Gastroesophageal sphincter (tissue), 4 donors: ENCODE measurements at regions not wholly inside any gene's neighbourhood (a gene's known extent, or its start where the extent isn't known, plus 50 kb on each side); places are given as distances from the start of the nearest gene placed in this dataset.
"Not testable (repeated sequence)": the region's sequence is repeated elsewhere in the genome, so short reads cannot be mapped to it uniquely, and the experiment has no call there.

Experiments used
- ATAC-seq: fragments of 150-250 bp; one replicate; pipeline ENCODE4 v1.9.1; 2016; ENCODE audit warnings: mild to moderate bottlenecking, moderate library complexity
- H3K27ac ChIP-seq, 4 donors: fragments of 200-600 bp; sonication (generic) in 3 of 4; 1 replicate in 3 of 4; 2 replicates in 1 of 4; pipeline ENCODE4 v1.5.1; 2016 to 2019
- H3K27me3 ChIP-seq: fragments of 200-600 bp; sonication (generic); one replicate; pipeline ENCODE4 v1.5.1; 2019
- H3K36me3 ChIP-seq, 2 donors: fragments of 200-600 bp; sonication (generic); one replicate each; pipeline ENCODE4 v1.5.1; 2019; ENCODE audit warnings: control low read depth in 1 of 2
- H3K4me1 ChIP-seq, 3 donors: fragments of 200-600 bp; sonication (generic); 1 replicate in 2 of 3; 2 replicates in 1 of 3; pipeline ENCODE4 v1.5.1; 2016 to 2019; ENCODE audit warnings: control low read depth in 2 of 3
- H3K4me3 ChIP-seq, 2 donors: fragments of 200-600 bp; sonication (generic); one replicate each; pipeline ENCODE4 v1.5.1; 2019; ENCODE audit warnings: mild to moderate bottlenecking in 1 of 2, moderate library complexity in 1 of 2
- H3K9me3 ChIP-seq, 3 donors: fragments of 200-600 bp; sonication (generic); one replicate each; pipeline ENCODE4 v1.5.1; 2017 to 2019; ENCODE audit warnings: control low read depth in 2 of 3
- EP300 ChIP-seq: sonication (generic); formaldehyde crosslinking; IDR thresholded peaks from one replicate; pipeline ENCODE4 v1.6.1; 2017; ENCODE audit warnings: antibody characterized with exemption, mild to moderate bottlenecking
- POLR2A ChIP-seq, 2 donors: fragments of 450-650 bp; IDR thresholded peaks; one replicate each; pipeline ENCODE4 v1.6.1; 2017; ENCODE audit warnings: antibody characterized with exemption in 2 of 2, mild to moderate bottlenecking in 2 of 2, moderate library complexity in 1 of 2
- POLR2AphosphoS5 ChIP-seq: sonication (generic); formaldehyde crosslinking; IDR thresholded peaks from one replicate; pipeline ENCODE4 v1.6.1; 2017; ENCODE audit warnings: antibody characterized with exemption
- WGBS, 2 donors: methylation state at CpG; one replicate each; pipeline ENCODE4 v1.1.5; 2018; ENCODE audit warnings: low coverage in 1 of 2; 5-methylcytosine and 5-hydroxymethylcytosine counted together
- TF ChIP-seq, protein P1 (sequence below), 4 experiments: fragments of 200-600 bp in 2 of 4; fragments of 450-650 bp in 2 of 4; sonication (generic) in 1 of 4; IDR thresholded peaks; one replicate each; pipeline ENCODE4 v1.5.1; 2017 to 2019; ENCODE audit warnings: antibody characterized with exemption in 4 of 4, mild to moderate bottlenecking in 2 of 4, moderate library complexity in 2 of 4

DNA sequence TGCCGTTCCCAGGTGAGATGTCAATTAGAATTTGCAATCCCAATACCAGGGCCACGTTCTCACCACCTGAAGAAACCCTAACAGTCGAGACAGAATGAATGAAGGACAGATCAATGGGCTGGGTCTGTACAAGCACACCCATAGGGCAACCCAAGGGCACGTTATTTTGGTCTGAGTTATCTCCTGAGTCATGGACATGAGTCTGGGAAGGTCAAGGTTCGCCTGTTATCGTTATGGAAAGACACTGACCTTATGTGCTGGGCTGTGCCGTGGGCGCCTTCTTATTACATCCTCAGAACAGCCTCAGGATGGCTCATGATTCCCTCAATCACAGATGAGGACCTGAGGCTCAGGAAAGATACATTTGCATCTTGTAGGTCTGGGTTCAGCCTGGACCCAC lies 175.0 kb upstream of the SULF2 start:
- no peaks in the 10 kb centered on the region for H3K9me3 ChIP-seq
- no peak overlapping the region for H3K4me3 ChIP-seq
- 93% methylated on average over 6 of the region's 8 CpGs; no CpG with 5 or more reads in 1 of the 2 donors for WGBS, 2 donors
- TF ChIP-seq POLR2A (IDR thresholded peaks at IDR 0.05): no peak
- TF ChIP-seq, protein P1, sequence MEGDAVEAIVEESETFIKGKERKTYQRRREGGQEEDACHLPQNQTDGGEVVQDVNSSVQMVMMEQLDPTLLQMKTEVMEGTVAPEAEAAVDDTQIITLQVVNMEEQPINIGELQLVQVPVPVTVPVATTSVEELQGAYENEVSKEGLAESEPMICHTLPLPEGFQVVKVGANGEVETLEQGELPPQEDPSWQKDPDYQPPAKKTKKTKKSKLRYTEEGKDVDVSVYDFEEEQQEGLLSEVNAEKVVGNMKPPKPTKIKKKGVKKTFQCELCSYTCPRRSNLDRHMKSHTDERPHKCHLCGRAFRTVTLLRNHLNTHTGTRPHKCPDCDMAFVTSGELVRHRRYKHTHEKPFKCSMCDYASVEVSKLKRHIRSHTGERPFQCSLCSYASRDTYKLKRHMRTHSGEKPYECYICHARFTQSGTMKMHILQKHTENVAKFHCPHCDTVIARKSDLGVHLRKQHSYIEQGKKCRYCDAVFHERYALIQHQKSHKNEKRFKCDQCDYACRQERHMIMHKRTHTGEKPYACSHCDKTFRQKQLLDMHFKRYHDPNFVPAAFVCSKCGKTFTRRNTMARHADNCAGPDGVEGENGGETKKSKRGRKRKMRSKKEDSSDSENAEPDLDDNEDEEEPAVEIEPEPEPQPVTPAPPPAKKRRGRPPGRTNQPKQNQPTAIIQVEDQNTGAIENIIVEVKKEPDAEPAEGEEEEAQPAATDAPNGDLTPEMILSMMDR (IDR thresholded peaks at IDR 0.05): no peak
- peaks cover 0 to 18% (median 4%) of the 10 kb centered on the region in 3 donors for H3K4me1 ChIP-seq
- no peak overlapping the region for H3K27ac ChIP-seq
- no peaks in the 10 kb centered on the region for H3K27me3 ChIP-seq
- H3K36me3 ChIP-seq: no peaks in the 10 kb centered on the region
- no peak for ATAC-seq

DNA sequence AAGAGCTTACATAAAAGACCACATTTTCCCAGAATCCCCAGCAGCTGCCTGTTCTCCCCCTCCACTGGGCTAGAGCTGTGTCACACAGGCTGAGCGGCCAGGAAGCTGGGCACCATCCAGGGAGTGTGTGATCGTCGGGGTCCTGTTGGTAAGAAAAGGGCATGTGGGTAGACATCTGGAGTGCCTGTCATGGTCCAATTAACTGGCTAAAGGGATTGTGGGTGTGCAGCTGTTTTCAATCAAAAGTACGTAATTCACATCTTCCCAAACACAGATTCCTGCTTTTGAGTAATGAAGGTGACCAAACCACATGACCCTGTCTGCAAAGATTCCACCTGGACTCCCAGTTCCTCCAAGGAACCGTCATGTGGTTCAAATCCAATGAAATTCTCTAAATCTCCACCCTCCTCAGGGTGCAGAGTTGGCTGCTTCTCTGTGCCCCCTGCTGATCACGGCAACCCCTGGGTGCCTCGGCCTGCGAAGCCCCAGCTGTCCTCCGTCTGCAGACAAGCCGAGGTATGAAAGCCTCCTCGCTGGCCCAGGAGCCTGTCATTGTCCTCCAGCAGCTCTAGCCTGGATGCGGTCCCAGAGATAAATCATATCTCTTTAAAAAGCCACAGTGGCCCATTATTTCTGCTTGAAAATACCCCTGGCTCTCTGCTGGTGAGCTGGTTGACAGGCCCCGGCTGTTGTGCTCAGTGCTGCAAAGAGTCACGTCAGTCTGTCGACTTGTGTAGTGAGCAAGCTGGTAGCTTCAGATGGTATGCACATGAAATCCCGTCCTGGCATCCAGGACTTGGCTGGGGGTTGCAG lies 172.9 kb upstream of the SULF2 start:
- not testable (repeated sequence) for H3K9me3 ChIP-seq, H3K27me3 ChIP-seq, ATAC-seq, H3K4me3 ChIP-seq, H3K36me3 ChIP-seq
- Histone ChIP-seq H3K27ac (peak overlapping the region in 2 of 4 donors; percentile 10 to 22), H3K4me1 (peaks cover 0 to 18% (median 4%) of the 10 kb centered on the region in 3 donors)
- WGBS, 2 donors: 31 to 51% methylated on average over 3 to 8 of the region's 16 CpGs

DNA sequence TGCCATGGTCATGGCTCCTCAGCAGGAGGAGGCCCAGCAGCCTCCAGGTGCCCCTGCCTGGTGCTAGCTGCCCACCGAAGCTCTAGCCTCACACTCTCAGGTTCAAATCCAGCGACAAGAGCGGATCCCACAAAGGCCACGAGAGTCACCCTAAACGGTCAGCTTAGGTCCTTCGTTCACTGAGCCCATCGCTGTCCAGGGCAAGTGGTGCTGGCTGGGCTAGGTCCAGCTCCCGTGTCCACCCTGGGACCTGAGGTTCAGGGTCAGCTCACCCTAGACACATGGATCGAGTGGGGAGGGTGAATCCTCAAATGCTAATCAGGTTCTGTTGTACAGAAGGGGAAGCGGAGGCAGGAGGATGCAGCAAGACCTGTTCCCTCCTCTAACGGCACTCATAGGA lies 171.9 kb upstream of the SULF2 start:
- no peak overlapping the region for H3K27ac ChIP-seq
- no peaks in the 10 kb centered on the region for H3K27me3 ChIP-seq
- ATAC-seq: no peak
- WGBS, 2 donors: 86 to 100% methylated on average over 4 to 5 of the region's 11 CpGs
- no peak overlapping the region for H3K4me3 ChIP-seq
- no peak for TF ChIP-seq POLR2AphosphoS5
- no peaks in the 10 kb centered on the region for H3K36me3 ChIP-seq
- no peaks in the 10 kb centered on the region for H3K9me3 ChIP-seq
- H3K4me1 ChIP-seq: peaks cover 0 to 18% (median 4%) of the 10 kb centered on the region in 3 donors

DNA sequence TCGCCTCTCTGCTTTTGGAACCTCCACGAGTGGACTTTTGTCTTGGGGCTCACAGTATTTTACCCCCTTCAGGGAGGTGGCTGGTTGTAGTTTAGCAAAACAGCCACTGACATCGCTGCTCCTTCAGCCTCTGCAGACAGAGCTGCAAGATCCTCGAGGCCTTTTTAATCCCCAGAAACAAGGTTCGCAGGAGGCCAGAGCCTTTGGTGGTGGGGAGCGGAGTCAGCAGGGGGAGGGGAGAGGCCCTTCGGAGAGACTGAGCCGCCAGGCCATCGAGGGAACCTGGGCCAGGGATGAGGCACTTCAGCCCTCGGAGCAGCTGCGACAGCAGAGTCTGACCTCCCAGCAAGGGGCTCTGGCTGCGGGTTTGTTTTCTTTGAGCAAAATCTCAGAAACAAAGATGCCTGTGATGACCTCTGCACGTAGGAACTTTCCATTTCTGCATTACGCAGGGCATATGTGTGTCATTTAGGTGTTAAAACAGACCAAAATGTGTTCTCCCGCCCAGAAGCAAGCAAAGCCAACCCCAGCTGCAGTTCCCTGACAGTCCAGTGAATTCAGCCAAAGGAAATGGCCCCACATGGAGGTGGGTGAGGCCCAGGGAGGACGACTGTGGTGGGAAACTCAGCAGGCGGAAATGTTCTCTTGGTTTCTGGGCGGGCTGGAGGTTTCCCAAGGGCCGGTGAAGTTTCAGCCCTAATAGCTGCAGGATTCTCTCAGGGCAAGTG lies 171.2 kb upstream of the SULF2 start:
- Histone ChIP-seq H3K4me3 (no peak overlapping the region), H3K27me3 (no peaks in the 10 kb centered on the region), H3K36me3 (no peaks in the 10 kb centered on the region), H3K27ac (no peak overlapping the region), H3K9me3 (no peaks in the 10 kb centered on the region), H3K4me1 (peaks cover 0 to 18% (median 4%) of the 10 kb centered on the region in 3 donors)
- TF ChIP-seq EP300: no peak
- TF ChIP-seq, protein P1 (IDR thresholded peaks at IDR 0.05): no peak
- no peak for TF ChIP-seq POLR2A (IDR thresholded peaks at IDR 0.05)
- TF ChIP-seq POLR2AphosphoS5: no peak
- WGBS, 2 donors: 67 to 86% methylated on average over 4 to 8 of the region's 19 CpGs
- ATAC-seq: peak; percentile 61

DNA sequence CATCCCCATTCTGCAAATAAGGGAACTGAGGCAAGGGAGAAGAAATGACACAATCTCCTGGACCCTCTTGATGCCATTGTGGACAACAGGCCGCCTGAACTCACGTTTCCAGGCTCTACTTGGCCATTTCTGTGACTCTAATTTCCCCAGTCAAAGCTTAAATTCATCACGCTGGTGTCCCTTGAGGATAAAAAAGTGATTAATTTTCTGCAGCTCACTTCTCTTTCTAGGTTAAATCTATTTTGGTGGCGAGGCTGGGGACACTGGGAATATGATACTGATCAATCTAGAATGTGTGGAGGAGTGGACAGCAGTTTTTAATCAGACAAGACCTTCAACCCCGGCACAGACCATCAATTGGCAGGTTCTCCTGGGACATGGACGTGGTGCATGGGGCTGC lies 168.2 kb upstream of the SULF2 start:
- Histone ChIP-seq H3K4me1 (peaks cover 0 to 24% (median 4%) of the 10 kb centered on the region in 3 donors), H3K27ac (no peak overlapping the region), H3K4me3 (no peak overlapping the region), H3K27me3 (no peaks in the 10 kb centered on the region), H3K36me3 (no peaks in the 10 kb centered on the region), H3K9me3 (no peaks in the 10 kb centered on the region)
- 73 to 95% methylated on average over 4 of the region's 6 CpGs for WGBS, 2 donors
- TF ChIP-seq, protein P1 (IDR thresholded peaks at IDR 0.05): no peak
- TF ChIP-seq POLR2A (IDR thresholded peaks at IDR 0.05): no peak
- TF ChIP-seq EP300: no peak
- no peak for TF ChIP-seq POLR2AphosphoS5
- no peak for ATAC-seq
